Breast epithelium (tissue), 3 donors: ENCODE measurements at regions not wholly inside any gene's neighbourhood (a gene's known extent, or its start where the extent isn't known, plus 50 kb on each side); places are given as distances from the start of the nearest gene placed in this dataset.

Experiments used
- CTCF ChIP-seq, 3 donors: fragments of 450-650 bp; IDR thresholded peaks; one replicate each; pipeline ENCODE4 v1.5.1; 2016 to 2017; ENCODE audit warnings: antibody characterized with exemption in 3 of 3, mild to moderate bottlenecking in 3 of 3, moderate library complexity in 3 of 3
- POLR2A ChIP-seq: fragments of 450-650 bp; IDR thresholded peaks from one replicate; pipeline ENCODE4 v1.6.1; 2016; ENCODE audit warnings: antibody characterized with exemption, mild to moderate bottlenecking, moderate library complexity
- POLR2AphosphoS5 ChIP-seq, 3 donors: sonication (generic); formaldehyde crosslinking; IDR thresholded peaks; one replicate each; pipeline ENCODE4 v1.6.1; 2017; ENCODE audit warnings: antibody characterized with exemption in 3 of 3

- TF ChIP-seq CTCF (IDR thresholded peaks at IDR 0.05) (no peak), POLR2AphosphoS5 (IDR thresholded peaks at IDR 0.05) (no peak), POLR2A (no peak)
Observed at GRCh38 chr12:91884230-91884629, 261.4 kb downstream of the BTG1 start.
